Right atrium auricular region (tissue), 2 donors: ENCODE measurements at regions not wholly inside any gene's neighbourhood (a gene's known extent, or its start where the extent isn't known, plus 50 kb on each side); places are given as distances from the start of the nearest gene placed in this dataset.

Experiments
- DNase-seq: peaks from one replicate; pipeline ENCODE4 v3.0.0-alpha.2; 2019; ENCODE audit warnings: low spot score
- H3K27ac ChIP-seq, 2 donors: fragments of 200-600 bp; sonication (generic); 1 replicate in 1 of 2; 2 replicates in 1 of 2; pipeline ENCODE4 v1.5.1; 2016 to 2019
- H3K27me3 ChIP-seq, 2 donors: fragments of 200-600 bp; sonication (generic); one replicate each; pipeline versions ENCODE4 v1.5.1 to v1.6.0; 2017 to 2019
- H3K36me3 ChIP-seq: fragments of 200-600 bp; sonication (generic); one replicate; pipeline ENCODE4 v1.5.1; 2016
- H3K4me1 ChIP-seq, 2 donors: fragments of 200-600 bp; sonication (generic); one replicate each; pipeline versions ENCODE4 v1.5.1 to v1.6.0; 2017 to 2019
- H3K4me3 ChIP-seq, 2 donors: fragments of 200-600 bp; sonication (generic); 1 replicate in 1 of 2; 2 replicates in 1 of 2; pipeline ENCODE4 v1.5.1; 2017 to 2019; ENCODE audit warnings: mild to moderate bottlenecking in 1 of 2, moderate library complexity in 1 of 2
- H3K9me3 ChIP-seq, 2 donors: fragments of 200-600 bp; sonication (generic); one replicate each; pipeline ENCODE4 v1.5.1; 2019
- TF ChIP-seq, protein P1 (sequence below), 2 donors: fragments of 200-600 bp; sonication (generic); IDR thresholded peaks; one replicate each; pipeline ENCODE4 v1.5.1; 2019; ENCODE audit warnings: antibody characterized with exemption in 2 of 2

- H3K36me3 ChIP-seq: no peaks in the 10 kb centered on the region
- TF ChIP-seq, protein P1, sequence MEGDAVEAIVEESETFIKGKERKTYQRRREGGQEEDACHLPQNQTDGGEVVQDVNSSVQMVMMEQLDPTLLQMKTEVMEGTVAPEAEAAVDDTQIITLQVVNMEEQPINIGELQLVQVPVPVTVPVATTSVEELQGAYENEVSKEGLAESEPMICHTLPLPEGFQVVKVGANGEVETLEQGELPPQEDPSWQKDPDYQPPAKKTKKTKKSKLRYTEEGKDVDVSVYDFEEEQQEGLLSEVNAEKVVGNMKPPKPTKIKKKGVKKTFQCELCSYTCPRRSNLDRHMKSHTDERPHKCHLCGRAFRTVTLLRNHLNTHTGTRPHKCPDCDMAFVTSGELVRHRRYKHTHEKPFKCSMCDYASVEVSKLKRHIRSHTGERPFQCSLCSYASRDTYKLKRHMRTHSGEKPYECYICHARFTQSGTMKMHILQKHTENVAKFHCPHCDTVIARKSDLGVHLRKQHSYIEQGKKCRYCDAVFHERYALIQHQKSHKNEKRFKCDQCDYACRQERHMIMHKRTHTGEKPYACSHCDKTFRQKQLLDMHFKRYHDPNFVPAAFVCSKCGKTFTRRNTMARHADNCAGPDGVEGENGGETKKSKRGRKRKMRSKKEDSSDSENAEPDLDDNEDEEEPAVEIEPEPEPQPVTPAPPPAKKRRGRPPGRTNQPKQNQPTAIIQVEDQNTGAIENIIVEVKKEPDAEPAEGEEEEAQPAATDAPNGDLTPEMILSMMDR (IDR thresholded peaks at IDR 0.05): no peak
- H3K4me3 ChIP-seq: no peak overlapping the region
- no peak overlapping the region for H3K27ac ChIP-seq
- no peak for DNase-seq
- peaks cover 0 to 9% of the 10 kb centered on the region in 2 donors for H3K27me3 ChIP-seq
- H3K9me3 ChIP-seq: no peaks in the 10 kb centered on the region
- H3K4me1 ChIP-seq: no peaks in the 10 kb centered on the region
These were observed 70.6 kb downstream of the ZIC5 start for GRCh38 chr13:99900960-99901359.

- peaks cover 5 to 16% of the 10 kb centered on the region in 2 donors for H3K27me3 ChIP-seq
- no peak overlapping the region for H3K27ac ChIP-seq
These were observed 73.1 kb downstream of the ZIC5 start for GRCh38 chr13:99898421-99898820.

GRCh38 chr13:99897076-99897440 is 74.5 kb downstream of the ZIC5 start:
- H3K27me3 ChIP-seq: peaks cover 5 to 16% of the 10 kb centered on the region in 2 donors
- no peak overlapping the region for H3K4me3 ChIP-seq
- H3K4me1 ChIP-seq: peaks cover 0 to 12% of the 10 kb centered on the region in 2 donors
- no peaks in the 10 kb centered on the region for H3K36me3 ChIP-seq
- H3K9me3 ChIP-seq: no peaks in the 10 kb centered on the region
- TF ChIP-seq, protein P1 (IDR thresholded peaks at IDR 0.05): no peak
- no peak overlapping the region for H3K27ac ChIP-seq
- no peak for DNase-seq

More at GRCh38 chr13:99898421-99898820, 73.1 kb downstream of the ZIC5 start:
- Histone ChIP-seq H3K4me1 (peaks cover 0 to 12% of the 10 kb centered on the region in 2 donors), H3K36me3 (no peaks in the 10 kb centered on the region), H3K4me3 (no peak overlapping the region), H3K9me3 (no peaks in the 10 kb centered on the region)
- TF ChIP-seq, protein P1 (IDR thresholded peaks at IDR 0.05): no peak
- DNase-seq: no peak

DNA sequence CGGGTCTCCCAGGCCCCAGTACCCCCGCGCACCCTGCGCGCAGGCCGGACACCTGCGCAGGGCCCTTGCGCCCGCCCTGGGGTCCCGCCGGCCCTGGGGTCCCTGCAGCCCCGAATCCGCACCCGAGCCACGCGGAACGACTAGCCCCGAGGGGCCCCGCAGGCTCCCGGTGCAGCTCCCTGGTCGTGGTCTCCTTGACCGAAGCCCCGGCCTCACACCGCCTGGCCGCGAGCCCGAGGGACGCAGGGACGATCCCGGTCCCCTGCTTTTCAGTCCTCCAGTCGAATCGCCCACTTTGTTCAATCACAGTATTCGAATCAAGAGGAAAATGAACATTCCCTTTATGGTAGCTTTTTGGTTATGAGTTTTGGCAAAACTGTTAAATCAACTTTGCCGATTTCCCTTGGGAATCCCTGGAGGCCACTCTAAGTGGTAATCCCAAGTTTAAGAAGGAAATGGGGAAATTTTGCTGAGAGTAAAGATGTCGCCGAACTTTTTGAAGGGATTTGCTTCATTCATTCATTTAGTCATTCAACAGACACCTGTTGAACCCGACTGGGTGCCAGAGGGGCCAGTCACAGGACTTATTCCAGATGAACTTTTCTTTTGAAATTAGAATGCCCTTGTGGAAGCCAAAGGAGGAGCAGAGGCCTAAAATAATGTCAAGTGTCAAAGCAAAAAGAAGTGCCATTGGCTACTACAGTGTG is 75.0 kb downstream of the ZIC5 start:
- peaks cover 5 to 16% of the 10 kb centered on the region in 2 donors for H3K27me3 ChIP-seq
- H3K27ac ChIP-seq: no peak overlapping the region
- TF ChIP-seq, protein P1 (IDR thresholded peaks at IDR 0.05): no peak
- H3K4me1 ChIP-seq: peaks cover 0 to 12% of the 10 kb centered on the region in 2 donors
- H3K36me3 ChIP-seq: no peaks in the 10 kb centered on the region
- no peak overlapping the region for H3K4me3 ChIP-seq
- H3K9me3 ChIP-seq: no peaks in the 10 kb centered on the region
- no peak for DNase-seq

DNA sequence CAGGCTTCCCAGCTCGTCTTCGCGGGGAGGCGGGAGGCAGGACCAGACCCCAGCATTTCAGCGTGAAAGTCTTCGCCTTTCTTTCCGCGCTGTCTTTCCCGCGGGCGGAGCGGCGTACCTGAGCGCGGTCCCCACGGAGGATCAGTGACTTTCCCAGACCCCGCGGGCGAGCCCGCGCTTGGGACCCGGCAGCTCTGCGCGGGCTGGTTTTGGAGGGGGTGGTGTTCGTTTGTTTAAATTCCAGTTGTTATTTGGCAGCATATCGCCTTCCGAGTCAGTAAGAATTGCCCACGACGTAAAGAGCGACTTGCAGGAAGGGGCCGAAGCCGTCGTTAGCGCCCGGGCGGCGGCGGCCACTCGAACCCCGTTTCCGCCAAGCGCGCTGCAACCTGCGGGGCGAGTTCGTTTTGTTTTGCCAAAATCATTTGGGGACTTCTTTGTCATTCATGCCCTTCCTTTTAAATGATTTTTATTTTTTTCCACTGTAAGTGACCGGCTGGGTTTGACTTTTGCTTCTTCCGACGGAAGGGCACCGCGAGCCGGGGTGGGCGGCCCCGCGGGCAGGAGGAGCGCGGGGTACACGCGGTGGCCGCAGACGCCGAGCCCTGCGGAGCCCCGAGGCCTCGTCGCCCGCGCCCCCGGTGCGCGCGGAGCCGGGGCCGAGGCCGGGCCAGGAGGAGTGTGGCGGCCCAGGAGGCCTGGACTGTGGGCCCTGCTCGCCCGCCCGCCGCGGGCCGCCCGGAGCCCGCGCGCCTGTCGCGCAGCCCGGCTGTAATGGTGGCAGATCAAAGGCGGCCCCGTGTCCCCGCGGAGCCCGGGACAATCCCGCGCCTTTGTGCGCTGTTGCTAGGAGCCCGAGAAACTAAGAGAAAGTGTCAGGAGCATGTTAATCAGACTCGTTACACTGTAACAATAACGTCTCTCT is 75.9 kb downstream of the ZIC5 start:
- H3K9me3 ChIP-seq: no peaks in the 10 kb centered on the region
- H3K4me3 ChIP-seq: peak overlapping the region in 1 of 2 donors; percentile 40
- no peak for DNase-seq
- peaks cover 5 to 16% of the 10 kb centered on the region in 2 donors for H3K27me3 ChIP-seq
- no peak overlapping the region for H3K27ac ChIP-seq
- TF ChIP-seq, protein P1 (IDR thresholded peaks at IDR 0.05): no peak
- no peaks in the 10 kb centered on the region for H3K36me3 ChIP-seq
- H3K4me1 ChIP-seq: peaks cover 0 to 12% of the 10 kb centered on the region in 2 donors
